Neural progenitor cell (in vitro differentiated cells): ENCODE measurements at regions not wholly inside any gene's neighbourhood (a gene's known extent, or its start where the extent isn't known, plus 50 kb on each side); places are given as distances from the start of the nearest gene placed in this dataset.

Experiments
- CTCF ChIP-seq: fragments of 200-600 bp; sonication (generic); IDR thresholded peaks from 2 replicates; pipeline ENCODE4 v1.5.1; 2017; ENCODE audit warnings: antibody characterized with exemption, mild to moderate bottlenecking
- EZH2 ChIP-seq: fragments of 200-600 bp; sonication (generic); IDR thresholded peaks from 2 replicates; pipeline ENCODE4 v1.6.1; 2017; ENCODE audit warnings: antibody characterized with exemption, mild to moderate bottlenecking, moderate library complexity
- EZH2phosphoT487 ChIP-seq: fragments of 200-600 bp; sonication (generic); IDR thresholded peaks from 2 replicates; pipeline ENCODE4 v1.6.1; 2017; ENCODE audit warnings: antibody characterized with exemption

DNA sequence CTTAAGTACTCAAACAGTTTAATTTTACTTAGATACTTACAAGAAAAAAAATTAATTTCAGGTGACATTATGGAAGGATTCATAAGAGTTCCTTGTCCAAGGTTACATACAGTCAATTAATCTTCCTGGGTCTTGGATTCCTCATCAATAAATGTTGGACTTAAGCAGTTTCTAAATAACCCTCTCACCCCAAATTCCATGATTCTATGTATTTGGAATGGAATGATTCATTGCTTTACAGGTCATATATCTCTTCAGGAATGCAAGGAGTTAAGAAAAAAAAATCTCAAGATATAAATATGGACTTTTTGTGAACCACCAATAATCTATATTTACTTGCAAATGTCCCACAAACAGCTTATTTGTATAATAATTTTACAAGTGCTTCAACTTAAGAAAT lies 84.2 kb upstream of the BMP4 start:
- TF ChIP-seq CTCF (no peak), EZH2 (no peak), EZH2phosphoT487 (no peak)
